ENCODE measurements at regions not wholly inside any gene's neighbourhood (a gene's known extent, or its start where the extent isn't known, plus 50 kb on each side); places are given as distances from the start of the nearest gene placed in this dataset.

GRCh38 chr2:12106440-12107080 lies 360.1 kb downstream of the LPIN1 start:
- intact Hi-C loops (cut with DNase I, micrococcal nuclease), result no loop called here

GRCh38 chr2:12107321-12107720 lies 360.9 kb downstream of the LPIN1 start:
- Histone ChIP-seq H3K4me1 (ENCODE audit: low read depth) (no peaks in the 10 kb centered on the region), H3K9me3 (no peaks in the 10 kb centered on the region), H3K36me3 (ENCODE audit: low read depth) (no peaks in the 10 kb centered on the region), H3K4me3 (no peak overlapping the region)
- no peak for TF ChIP-seq CTCF (IDR thresholded peaks at IDR 0.05)
- intact Hi-C loops (cut with DNase I, micrococcal nuclease), result no loop called here
- ATAC-seq, result no peak
- no peak for DNase-seq

More at GRCh38 chr2:12106440-12107080, 360.1 kb downstream of the LPIN1 start:
- ATAC-seq, result peak; percentile 67
- Histone ChIP-seq H3K4me1 (ENCODE audit: low read depth) (no peaks in the 10 kb centered on the region), H3K4me3 (no peak overlapping the region), H3K9me3 (no peaks in the 10 kb centered on the region), H3K36me3 (ENCODE audit: low read depth) (no peaks in the 10 kb centered on the region)
- DNase-seq, result peak; percentile 28 to 57 (median 31)
- TF ChIP-seq CTCF (IDR thresholded peaks at IDR 0.05), result no peak

DNA sequence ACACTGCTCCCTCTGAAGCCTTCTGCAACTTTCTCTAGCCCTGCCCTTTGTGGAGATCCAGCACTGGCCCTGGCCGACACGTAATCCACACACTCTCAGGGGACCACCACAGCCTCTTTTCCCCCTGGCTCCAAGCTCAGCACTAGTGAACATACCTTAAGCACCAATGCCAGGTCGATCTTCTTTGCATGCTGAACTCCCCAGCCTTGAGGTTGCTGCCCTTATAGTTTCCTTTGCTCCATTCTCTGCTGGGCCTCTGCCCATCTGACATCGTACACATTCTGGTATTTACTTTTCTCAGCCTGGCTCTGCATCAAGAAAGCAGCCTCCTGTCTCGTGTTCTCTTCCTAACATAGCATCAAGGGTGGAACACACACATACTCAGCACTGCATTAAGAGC lies 361.5 kb downstream of the LPIN1 start:
- intact Hi-C loops (cut with DNase I, micrococcal nuclease), result no loop called here
- TF ChIP-seq CTCF (IDR thresholded peaks at IDR 0.05), result no peak
- Histone ChIP-seq H3K4me1 (ENCODE audit: low read depth) (no peaks in the 10 kb centered on the region), H3K9me3 (no peaks in the 10 kb centered on the region), H3K36me3 (ENCODE audit: low read depth) (no peaks in the 10 kb centered on the region), H3K4me3 (no peak overlapping the region)
- no peak for ATAC-seq
- DNase-seq, result no peak

DNA sequence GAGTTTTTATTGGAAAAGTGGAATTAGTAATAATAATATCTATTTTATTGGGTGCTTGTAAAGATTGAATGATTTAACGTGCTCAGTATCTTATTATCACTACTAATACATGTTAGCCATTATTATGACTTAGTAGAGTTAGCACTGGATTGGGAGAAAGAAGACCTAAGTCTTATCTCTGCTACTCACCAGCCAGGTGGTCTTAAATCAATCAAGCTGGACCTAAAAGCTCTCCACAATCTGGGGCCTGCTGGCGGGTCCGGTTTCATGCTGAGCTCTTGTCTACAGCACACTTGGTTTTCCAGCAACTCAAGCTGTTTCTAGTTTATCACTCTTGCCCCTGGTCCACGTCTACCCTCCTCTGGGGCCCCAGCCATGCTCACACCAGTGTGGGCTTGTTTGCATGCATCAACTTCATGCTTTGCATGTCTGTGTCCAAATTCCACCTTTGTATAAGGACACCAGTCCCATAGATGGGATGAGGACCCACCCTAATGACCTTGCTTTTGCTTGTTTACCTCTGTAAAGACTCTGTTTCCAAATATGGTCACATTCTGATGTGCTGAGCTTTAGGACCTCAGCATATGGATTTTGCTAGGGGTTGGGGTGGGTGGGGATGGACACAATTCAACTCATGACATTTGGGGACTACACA lies 363.1 kb downstream of the LPIN1 start:
- DNase-seq (no peak), ATAC-seq (no peak)
- no peak for TF ChIP-seq CTCF (IDR thresholded peaks at IDR 0.05)
- intact Hi-C loops (cut with DNase I, micrococcal nuclease), result no loop called here
- Histone ChIP-seq H3K4me1 (ENCODE audit: low read depth) (no peaks in the 10 kb centered on the region), H3K4me3 (no peak overlapping the region), H3K9me3 (no peaks in the 10 kb centered on the region), H3K36me3 (ENCODE audit: low read depth) (no peaks in the 10 kb centered on the region)

DNA sequence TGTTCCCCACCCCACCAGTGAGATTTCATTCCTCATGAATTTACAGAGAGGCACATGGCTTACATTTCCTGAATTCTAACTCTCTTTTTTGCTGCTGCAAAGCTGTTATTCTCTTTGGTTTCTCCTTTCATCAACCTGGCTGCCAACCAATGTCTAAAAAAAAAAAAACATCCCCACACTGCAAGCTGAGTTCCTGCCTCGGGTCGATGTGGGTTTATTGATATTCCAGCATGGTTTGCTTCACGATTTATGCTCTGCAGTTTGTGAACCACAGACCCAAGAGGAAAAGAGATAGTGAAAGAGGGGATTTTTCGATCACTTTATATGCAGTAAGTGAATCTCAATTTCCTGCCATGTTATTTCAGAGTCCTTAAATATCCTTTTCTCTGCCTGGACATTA lies 363.6 kb downstream of the LPIN1 start:
- Histone ChIP-seq H3K4me3 (no peak overlapping the region), H3K4me1 (ENCODE audit: low read depth) (no peaks in the 10 kb centered on the region), H3K9me3 (no peaks in the 10 kb centered on the region), H3K36me3 (ENCODE audit: low read depth) (no peaks in the 10 kb centered on the region)
- no peak for TF ChIP-seq CTCF (IDR thresholded peaks at IDR 0.05)
- intact Hi-C loops (cut with DNase I, micrococcal nuclease), result no loop called here
- ATAC-seq (no peak), DNase-seq (no peak)

All from mucosa of descending colon (tissue), 3 donors.